HepG2 (cell line): ENCODE measurements at regions not wholly inside any gene's neighbourhood (a gene's known extent, or its start where the extent isn't known, plus 50 kb on each side); places are given as distances from the start of the nearest gene placed in this dataset.

ENCODE experiments used
- ATAC-seq: fragments of 200-7000 bp; cut with Tn5 transposase; 3 replicates; pipeline ENCODE4 v1.9.1; 2020; ENCODE audit warnings: mild to moderate bottlenecking, moderate library complexity
- BruUV-seq: library from RNA; stranded (reverse); fragments of 400-500 nt; replicated peaks from 2 replicates; lab custom pipeline; 2021; lab: Mats Ljungman, UMichigan
- CTCF ChIA-PET: fragments of 300-600 bp; formaldehyde crosslinking; extraction: SDS; loops from one replicate; lab custom pipeline; 2021; ENCODE audit warnings: low total read pairs, inconsistent platforms, low intra/inter-chr PET ratio; lab: Yijun Ruan, JAX
- POLR2A ChIA-PET: fragments of 350-600 bp; sonication (Branson Sonifier 250); formaldehyde crosslinking; loops from one replicate; lab custom pipeline; 2020; ENCODE audit warnings: antibody characterized with exemption, inconsistent platforms; lab: Yijun Ruan, JAX
- DNase-seq: peaks from one replicate; pipeline ENCODE4 v3.0.0-alpha.2; 2015; ENCODE audit warnings: low spot score
- FAIRE-seq: peaks from 3 replicates; lab custom pipeline; 2011; peaks lifted over from hg19 to GRCh38; lab: Jason Lieb, UNC
- H2AFZ ChIP-seq: one replicate; pipeline ENCODE4 v1.6.1; 2011; ENCODE audit warnings: low read length, inconsistent platforms
- H3K27ac ChIP-seq: fragments of 300-600 bp; 3 replicates; pipeline ENCODE4 v1.8.0; 2011; ENCODE audit warnings: mixed run types, mild to moderate bottlenecking, mixed read lengths, low read length, inconsistent platforms; ENCODE audit not compliant: insufficient read depth; ENCODE audit errors: extremely low read length
- H3K27me3 ChIP-seq, 2 experiments: fragments of 200-600 bp in 1 of 2; 2 replicates in 1 of 2; 3 replicates in 1 of 2; pipeline versions ENCODE4 v1.6.0 to v1.8.0; 2011; ENCODE audit warnings: low read length in 2 of 2, mild to moderate bottlenecking in 2 of 2, moderate library complexity in 2 of 2, inconsistent platforms in 1 of 2; ENCODE audit not compliant: insufficient read depth in 2 of 2, control insufficient read depth in 1 of 2
- H3K36me3 ChIP-seq, 2 experiments: fragments of 200-600 bp in 1 of 2; replicated peaks in 1 of 2; 2 replicates in 1 of 2; 3 replicates in 1 of 2; pipeline versions ENCODE4 v1.5.1 to v1.8.0; 2011; ENCODE audit warnings: low read length in 2 of 2, inconsistent platforms in 1 of 2; ENCODE audit not compliant: insufficient read depth in 2 of 2, control insufficient read depth in 1 of 2
- H3K4me1 ChIP-seq: 2 replicates; pipeline ENCODE4 v1.5.1; 2012; ENCODE audit warnings: low read length, inconsistent platforms; ENCODE audit not compliant: insufficient read depth
- H3K4me2 ChIP-seq: 2 replicates; pipeline ENCODE4 v1.6.0; 2011; ENCODE audit warnings: low read depth, low read length, inconsistent platforms
- H3K4me3 ChIP-seq, 3 experiments: fragments of 200-600 bp in 1 of 3; sonication (generic), shearing (Covaris generic) in 1 of 3; replicated peaks in 1 of 3; 2 replicates each; pipeline ENCODE4 v1.5.1; 2011 to 2016; ENCODE audit warnings: low read length in 3 of 3, inconsistent platforms in 2 of 3, low read depth in 2 of 3, mild to moderate bottlenecking in 2 of 3, control low read depth in 1 of 3, mixed read lengths in 1 of 3; ENCODE audit not compliant: insufficient read depth in 1 of 3
- H3K79me2 ChIP-seq: one replicate; pipeline ENCODE4 v1.6.1; 2011; ENCODE audit warnings: low read length, inconsistent platforms; ENCODE audit not compliant: insufficient read depth
- H3K9ac ChIP-seq: 2 replicates; pipeline ENCODE4 v1.6.0; 2011; ENCODE audit warnings: mild to moderate bottlenecking, low read depth, low read length, inconsistent platforms; ENCODE audit not compliant: insufficient read depth
- H3K9me3 ChIP-seq: 2 replicates; pipeline ENCODE4 v1.5.1; 2012; ENCODE audit warnings: mild to moderate bottlenecking, low read length
- H4K20me1 ChIP-seq: 2 replicates; pipeline ENCODE4 v1.6.0; 2011; ENCODE audit warnings: inconsistent platforms, mild to moderate bottlenecking, low read length, moderate library complexity; ENCODE audit not compliant: insufficient read depth
- FIP1L1 ChIP-seq: fragments of 200-400 bp; formaldehyde crosslinking; IDR thresholded peaks from 2 replicates; pipeline ENCODE4 v1.6.1; 2018; ENCODE audit warnings: low read depth, mild to moderate bottlenecking, low read length, moderate library complexity, borderline replicate concordance; ENCODE audit not compliant: insufficient read depth
- FOSL2 ChIP-seq: sonication (generic); formaldehyde crosslinking; IDR thresholded peaks from 2 replicates; pipeline ENCODE4 v1.4.0; 2020; ENCODE audit warnings: missing genetic modification reagents
- MBD4 ChIP-seq: IDR thresholded peaks from 2 replicates; pipeline ENCODE4 v1.6.1; 2012; ENCODE audit warnings: low read length, inconsistent platforms, borderline replicate concordance
- XRCC5 ChIP-seq: fragments of 200-400 bp; formaldehyde crosslinking; optimal IDR thresholded peaks from 2 replicates; pipeline ENCODE3; 2017; ENCODE audit warnings: mild to moderate bottlenecking, low read length
- ZNF143 ChIP-seq: sonication (generic); formaldehyde crosslinking; IDR thresholded peaks from 2 replicates; pipeline ENCODE4 v1.4.0; 2020; ENCODE audit warnings: missing genetic modification reagents
- ZNF674 ChIP-seq: sonication (generic); formaldehyde crosslinking; IDR thresholded peaks from 2 replicates; pipeline ENCODE4 v1.5.0; 2020; ENCODE audit warnings: low read depth, mild to moderate bottlenecking, missing genetic modification reagents
- ZSCAN20 ChIP-seq: sonication (generic); formaldehyde crosslinking; IDR thresholded peaks from 2 replicates; pipeline ENCODE4 v1.4.0; 2020; ENCODE audit warnings: missing genetic modification reagents, mild to moderate bottlenecking, borderline replicate concordance
- WGBS: methylation state at CpG from one replicate; pipeline ENCODE4 v1.1.6; 2017; ENCODE audit warnings: low lambda C conversion rate; 5-methylcytosine and 5-hydroxymethylcytosine counted together
- in situ Hi-C: cut with HindIII; loops from 2 replicates; pipeline ENCODE4 v1.10.0; 2017; ENCODE audit warnings: low pct_unique_long_range_greater_than_20kb; ENCODE audit not compliant: extremely low pct_ligation_motif_present
- intact Hi-C: fragments of 100-400 bp; cut with micrococcal nuclease; formaldehyde crosslinking; loops from one replicate; pipeline ENCODE4 v1.10.0; 2022; ENCODE audit not compliant: unreplicated experiment
- TF ChIP-seq, protein P1 (sequence below): sonication (generic); formaldehyde crosslinking; IDR thresholded peaks from 2 replicates; pipeline ENCODE4 v1.5.1; 2020; ENCODE audit warnings: mild to moderate bottlenecking, missing genetic modification reagents, borderline replicate concordance

- Histone ChIP-seq H3K9me3 (no peaks in the 10 kb centered on the region), H2AFZ (no peak overlapping the region)
- in situ Hi-C loops: no loop called here
Measured at GRCh38 chr13:111046590-111047141, 68.4 kb upstream of the ARHGEF7 start.

DNA sequence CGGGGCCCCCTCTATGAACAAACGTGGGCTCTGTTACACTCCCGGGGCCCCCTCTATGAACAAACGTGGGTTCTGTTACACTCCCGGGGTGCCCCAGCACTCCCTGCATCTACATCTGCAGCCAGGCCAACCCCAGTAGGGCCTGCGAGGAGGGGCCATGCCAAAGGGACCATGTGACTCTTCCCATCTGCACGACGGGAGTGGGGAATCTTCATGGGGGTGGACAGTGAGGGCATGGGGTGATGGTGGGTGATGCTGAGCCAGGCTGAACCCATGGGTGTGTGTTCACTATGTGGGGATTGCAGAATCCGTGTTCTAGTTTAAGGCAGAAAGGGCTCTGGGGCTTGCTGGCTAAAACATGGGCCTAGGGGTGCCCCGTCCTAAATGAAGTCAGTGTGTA, 69.9 kb upstream of the ARHGEF7 start:
- Histone ChIP-seq H4K20me1 (no peaks in the 10 kb centered on the region), H2AFZ (no peak overlapping the region), H3K27ac (no peak overlapping the region), H3K4me3 (no peak overlapping the region), H3K9me3 (no peaks in the 10 kb centered on the region), H3K4me2 (no peak overlapping the region), H3K79me2 (no peaks in the 10 kb centered on the region), H3K36me3 (no peaks in the 10 kb centered on the region), H3K27me3 (peaks cover 2 to 10% of the 10 kb centered on the region in 2 experiments; a peak in 3 of 5 replicates), H3K9ac (no peak overlapping the region), H3K4me1 (no peaks in the 10 kb centered on the region)
- 10% methylated on average over 9 of the region's 10 CpGs for WGBS
- intact Hi-C loops: no loop called here
- no peak for ATAC-seq
- ChIA-PET POLR2A (no interaction called here), CTCF (no interaction called here)
- no peak for TF ChIP-seq FIP1L1
- TF ChIP-seq XRCC5: no peak
- no peak for TF ChIP-seq ZNF143 (CRISPR knock-in tag)
- TF ChIP-seq ZSCAN20: no peak
- TF ChIP-seq MBD4: no peak
- TF ChIP-seq ZNF674 (CRISPR knock-in tag): no peak
- in situ Hi-C loops: no loop called here
- no TSS peak for BruUV-seq
- no peak for DNase-seq
- FAIRE-seq: no peak

More at GRCh38 chr13:111046590-111047141, 68.4 kb upstream of the ARHGEF7 start:
- no peak overlapping the region for H3K27ac ChIP-seq
- DNase-seq (no peak), ATAC-seq (peak; percentile 38; the same call in 2 of the 3 replicates), FAIRE-seq (no peak)
- H3K27me3 ChIP-seq: peaks cover 2 to 3% of the 10 kb centered on the region in 2 experiments; a peak in 3 of 5 replicates
- POLR2A ChIA-PET: no interaction called here
- no peaks in the 10 kb centered on the region for H3K36me3 ChIP-seq
- H4K20me1 ChIP-seq: no peaks in the 10 kb centered on the region
- 0% methylated on average over 4 of the region's 9 CpGs for WGBS
- no peak overlapping the region for H3K9ac ChIP-seq
- TF ChIP-seq, protein P1, sequence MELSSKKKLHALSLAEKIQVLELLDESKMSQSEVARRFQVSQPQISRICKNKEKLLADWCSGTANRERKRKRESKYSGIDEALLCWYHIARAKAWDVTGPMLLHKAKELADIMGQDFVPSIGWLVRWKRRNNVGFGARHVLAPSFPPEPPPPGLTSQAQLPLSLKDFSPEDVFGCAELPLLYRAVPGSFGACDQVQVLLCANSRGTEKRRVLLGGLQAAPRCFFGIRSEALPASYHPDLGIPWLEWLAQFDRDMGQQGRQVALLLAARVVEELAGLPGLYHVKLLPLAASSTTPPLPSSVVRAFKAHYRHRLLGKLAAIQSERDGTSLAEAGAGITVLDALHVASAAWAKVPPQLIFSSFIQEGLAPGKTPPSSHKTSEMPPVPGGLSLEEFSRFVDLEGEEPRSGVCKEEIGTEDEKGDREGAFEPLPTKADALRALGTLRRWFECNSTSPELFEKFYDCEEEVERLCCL (CRISPR knock-in tag): no peak
- TF ChIP-seq FOSL2 (CRISPR knock-in tag): 0 out of 2 replicates have a peak, but pooled peaks have one; percentile 41
- no TSS peak for BruUV-seq
- CTCF ChIA-PET: no interaction called here
- H3K4me1 ChIP-seq: no peaks in the 10 kb centered on the region
- intact Hi-C loops: no loop called here
- no peak overlapping the region for H3K4me3 ChIP-seq
- H3K4me2 ChIP-seq: no peak overlapping the region
- H3K79me2 ChIP-seq: no peaks in the 10 kb centered on the region
